Activated naive CD4-positive, alpha-beta T cell treated with Interleukin-2 at 50 U/mL for 16 hours (primary cell): ENCODE measurements at regions not wholly inside any gene's neighbourhood (a gene's known extent, or its start where the extent isn't known, plus 50 kb on each side); places are given as distances from the start of the nearest gene placed in this dataset.
"Not testable (repeated sequence)": the region's sequence is repeated elsewhere in the genome, so short reads cannot be mapped to it uniquely, and the experiment has no call there.

Source experiments
- DNase-seq: peaks from one replicate; pipeline ENCODE4 v3.0.0-alpha.2; 2020

GRCh38 chr10:36489181-36489580, 636.2 kb upstream of the ANKRD30A start:
- DNase-seq, result no peak

- DNase-seq, result no peak
These were observed 636.8 kb upstream of the ANKRD30A start for GRCh38 chr10:36488579-36488978.

- no peak for DNase-seq
These were observed 646.3 kb upstream of the ANKRD30A start for GRCh38 chr10:36479073-36479472.

- no peak for DNase-seq
These were observed 649.0 kb upstream of the ANKRD30A start for GRCh38 chr10:36476399-36476798.

GRCh38 chr10:36475746-36476145, 649.7 kb upstream of the ANKRD30A start:
- DNase-seq, result no peak

- no peak for DNase-seq
These were observed 650.9 kb upstream of the ANKRD30A start for GRCh38 chr10:36474456-36474855.

GRCh38 chr10:36473122-36473521, 652.3 kb upstream of the ANKRD30A start:
- no peak for DNase-seq

GRCh38 chr10:36469585-36469984, 655.8 kb upstream of the ANKRD30A start:
- DNase-seq, result no peak

- DNase-seq, result no peak
These were observed 656.8 kb upstream of the ANKRD30A start for GRCh38 chr10:36468620-36469019.

GRCh38 chr10:36465604-36466379, 659.6 kb upstream of the ANKRD30A start:
- no peak for DNase-seq

- no peak for DNase-seq
These were observed 661.1 kb upstream of the ANKRD30A start for GRCh38 chr10:36464291-36464690.

GRCh38 chr10:36463390-36463789, 662.0 kb upstream of the ANKRD30A start:
- no peak for DNase-seq

- no peak for DNase-seq
These were observed 663.2 kb upstream of the ANKRD30A start for GRCh38 chr10:36462194-36462593.

GRCh38 chr10:36458437-36458836, 667.0 kb upstream of the ANKRD30A start:
- not testable (repeated sequence) for DNase-seq

GRCh38 chr10:36457751-36458150, 667.6 kb upstream of the ANKRD30A start:
- no peak for DNase-seq

GRCh38 chr10:36455526-36456133, 669.8 kb upstream of the ANKRD30A start:
- DNase-seq, result no peak

GRCh38 chr10:36452851-36453250, 672.5 kb upstream of the ANKRD30A start:
- no peak for DNase-seq

GRCh38 chr10:36451391-36451970, 673.9 kb upstream of the ANKRD30A start:
- DNase-seq, result no peak

- DNase-seq, result no peak
These were observed 675.0 kb upstream of the ANKRD30A start for GRCh38 chr10:36450380-36450779.

- no peak for DNase-seq
These were observed 676.4 kb upstream of the ANKRD30A start for GRCh38 chr10:36448760-36449691.

GRCh38 chr10:36446881-36447280, 678.5 kb upstream of the ANKRD30A start:
- DNase-seq, result no peak

- DNase-seq, result no peak
These were observed 682.2 kb upstream of the ANKRD30A start for GRCh38 chr10:36443233-36443632.

- no peak for DNase-seq
These were observed 683.8 kb upstream of the ANKRD30A start for GRCh38 chr10:36441557-36441956.
